GM21360 (cell line): ENCODE measurements at regions not wholly inside any gene's neighbourhood (a gene's known extent, or its start where the extent isn't known, plus 50 kb on each side); places are given as distances from the start of the nearest gene placed in this dataset.
A peak's percentile ranks its signal among the peaks of the same experiment; 100 is the strongest.
"Not testable (repeated sequence)": the region's sequence is repeated elsewhere in the genome, so short reads cannot be mapped to it uniquely, and the experiment has no call there.

Experiments used
- ATAC-seq: cut with Tn5 transposase; IDR thresholded peaks from one replicate; pipeline ENCODE4 v1.9.1; 2021; ENCODE audit warnings: mild to moderate bottlenecking, moderate library complexity; ENCODE audit not compliant: unreplicated experiment

DNA sequence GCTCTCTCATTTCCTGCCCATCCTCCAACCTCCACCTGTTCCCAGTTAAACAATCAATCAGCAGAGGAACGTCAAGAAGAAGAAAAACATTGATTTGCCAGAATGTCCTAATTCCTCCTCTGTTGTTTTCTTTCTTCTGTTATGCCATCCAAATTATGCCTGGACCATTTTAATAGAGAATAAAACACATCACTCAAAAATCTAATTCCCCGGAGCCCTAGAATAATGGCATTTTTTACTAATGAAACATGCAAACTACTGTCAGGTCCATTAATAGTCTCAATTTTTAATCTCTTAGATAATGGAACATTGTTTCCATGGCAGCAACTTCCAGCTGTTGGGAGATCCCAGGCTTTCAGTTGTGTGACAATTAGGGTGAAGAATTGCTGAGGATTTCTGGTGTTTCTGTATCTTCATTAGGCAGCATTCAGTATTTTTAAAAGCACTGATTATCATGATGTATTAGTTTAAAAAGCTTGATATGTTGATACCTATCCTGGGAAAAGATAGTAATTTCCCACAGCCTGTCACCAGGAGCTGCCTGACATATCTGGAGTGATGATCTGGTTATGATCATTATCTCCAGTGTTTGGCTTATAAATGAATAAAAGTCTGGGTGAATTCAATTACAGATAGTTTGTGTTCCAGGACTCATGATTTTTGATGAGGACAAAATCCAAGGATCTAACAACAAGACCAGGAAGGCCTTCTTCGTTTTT lies 209.8 kb downstream of the TPBG start:
- no peak for ATAC-seq

GRCh38 chr6:82576284-82576683 lies 212.7 kb downstream of the TPBG start:
- ATAC-seq, result no peak

DNA sequence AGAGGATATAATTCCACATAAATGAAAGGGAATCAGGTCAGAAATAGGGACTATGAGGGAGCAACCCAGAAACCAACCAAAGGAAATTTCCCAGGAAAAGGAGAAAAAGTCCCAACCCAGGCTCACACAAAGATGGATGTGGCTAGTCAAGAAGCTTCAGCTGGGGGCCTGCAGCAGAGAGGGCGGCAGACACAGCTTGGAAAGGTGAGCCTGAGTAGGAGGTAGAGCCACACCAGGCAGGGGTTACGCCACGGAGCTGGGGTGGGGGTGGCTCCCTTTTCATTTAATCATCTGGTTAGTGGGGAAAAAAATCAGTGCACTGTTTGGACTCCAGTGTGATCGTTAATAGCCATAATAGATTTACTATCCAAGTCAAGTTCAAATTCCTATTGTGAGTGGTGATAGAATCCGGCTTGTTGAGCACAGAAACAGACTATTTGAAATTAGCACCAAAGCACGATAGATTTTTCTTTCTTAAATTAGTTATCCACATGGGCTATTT lies 220.6 kb downstream of the TPBG start:
- ATAC-seq, result no peak

DNA sequence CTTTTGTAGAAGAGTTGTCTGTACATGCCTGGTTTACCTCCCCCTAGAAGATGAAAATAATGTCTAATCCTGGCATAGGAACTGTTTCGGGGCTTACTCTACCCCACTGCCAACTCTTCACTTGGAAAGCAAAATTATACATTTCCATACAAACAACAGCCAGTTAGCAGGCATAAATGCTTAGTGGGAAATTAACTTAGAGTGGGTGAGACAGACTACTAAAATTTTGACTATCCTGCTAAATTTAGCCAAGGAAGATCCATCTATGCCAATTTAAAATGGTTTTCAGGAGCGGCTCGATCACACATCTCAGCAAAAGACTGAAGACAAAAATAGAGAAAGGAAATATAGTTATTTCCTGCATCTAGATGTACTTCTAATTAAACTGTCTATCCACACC lies 221.2 kb downstream of the TPBG start:
- no peak for ATAC-seq

DNA sequence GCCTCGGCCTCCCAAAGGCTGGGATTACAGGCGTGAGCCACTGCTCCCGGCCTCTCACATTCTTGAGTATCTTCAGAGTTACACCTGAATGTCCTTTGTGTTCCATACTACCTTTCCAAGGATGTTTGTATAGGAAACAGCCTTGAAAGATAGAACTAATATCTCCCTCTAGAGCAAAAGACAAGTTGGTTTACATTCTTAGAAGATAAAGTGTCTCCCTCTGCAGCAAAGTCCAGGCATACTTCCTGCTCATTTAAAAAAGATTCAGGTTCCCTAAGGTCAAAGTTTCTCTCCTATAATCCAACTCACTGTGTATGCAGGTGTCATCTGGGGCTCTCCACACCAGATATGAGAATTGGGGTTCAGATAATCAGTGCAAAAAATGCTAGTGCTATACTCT lies 224.4 kb downstream of the TPBG start:
- no peak for ATAC-seq

DNA sequence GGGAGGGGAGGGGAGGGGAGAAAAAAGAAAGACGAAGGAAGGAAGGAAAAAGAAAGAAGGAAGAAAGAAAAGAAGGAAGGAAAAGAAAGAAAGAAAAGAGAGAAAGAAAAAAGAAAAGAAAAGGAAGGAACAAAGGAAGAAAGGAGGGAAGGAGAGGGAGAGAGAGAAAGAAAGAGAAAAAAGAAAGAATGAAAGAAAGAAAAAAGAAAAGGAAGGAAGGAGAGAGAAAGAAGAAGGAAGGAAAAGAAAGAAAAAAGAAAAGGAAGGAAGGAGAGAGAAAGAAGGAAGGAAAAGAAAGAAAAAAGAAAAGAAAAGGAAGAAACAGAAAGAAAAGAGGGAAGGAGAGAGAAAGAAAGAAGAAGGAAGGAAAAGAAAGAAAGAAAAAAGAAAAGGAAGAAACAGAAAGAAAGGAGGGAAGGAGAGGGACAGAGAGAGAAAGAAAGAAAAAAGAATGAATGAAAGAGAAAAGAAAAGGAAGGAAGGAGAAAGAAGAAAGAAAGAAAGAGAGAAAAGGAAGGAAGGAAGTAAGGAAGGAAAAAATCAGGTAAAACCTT lies 225.3 kb downstream of the TPBG start:
- ATAC-seq, result no peak

- peak; percentile 84 for ATAC-seq
Measured at GRCh38 chr6:82589509-82590206, 226.0 kb downstream of the TPBG start.

- no peak for ATAC-seq
Measured at GRCh38 chr6:82597201-82597600, 233.6 kb downstream of the TPBG start.

- no peak for ATAC-seq
Measured at GRCh38 chr6:82602776-82603175, 239.2 kb downstream of the TPBG start.

DNA sequence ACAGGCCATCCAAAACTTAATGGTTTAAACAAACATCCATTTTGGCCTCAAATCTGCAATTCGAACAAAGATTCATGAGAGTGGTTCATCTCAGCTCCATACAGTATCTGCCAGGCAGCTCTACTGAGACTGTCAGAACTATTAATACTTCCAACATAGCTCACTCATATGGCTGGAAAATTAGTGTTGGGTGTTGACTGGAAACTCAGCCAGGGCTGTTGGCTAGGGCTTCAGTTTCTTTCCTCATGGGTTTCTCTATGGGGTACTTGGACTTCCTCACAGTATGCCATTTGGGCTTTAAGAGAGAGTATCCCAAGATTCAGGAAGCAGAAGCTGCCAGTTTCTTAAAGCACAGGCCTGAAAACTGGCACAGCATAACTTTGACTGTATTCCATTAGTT lies 240.3 kb downstream of the TPBG start:
- no peak for ATAC-seq

- ATAC-seq, result no peak
Measured at GRCh38 chr6:82607998-82608725, 244.5 kb downstream of the TPBG start.

DNA sequence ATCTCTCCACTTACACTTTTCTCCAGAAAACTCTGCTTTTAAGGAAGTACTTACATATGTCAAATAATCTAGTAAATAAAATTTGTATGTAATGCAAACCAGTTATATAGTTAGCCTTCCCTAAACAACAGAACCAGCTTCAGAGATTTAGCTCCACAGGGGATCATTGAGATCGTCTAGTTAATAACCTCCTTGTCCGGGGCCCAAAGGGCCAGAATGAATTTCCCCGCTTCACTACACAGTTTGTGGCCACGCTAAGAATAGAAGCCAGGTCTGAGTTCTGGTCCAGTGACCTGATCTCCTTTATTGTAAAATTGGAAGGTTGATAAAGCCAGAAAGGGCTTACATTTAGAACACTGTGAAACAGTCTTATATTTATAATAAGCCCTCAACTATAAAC lies 245.2 kb downstream of the TPBG start:
- no peak for ATAC-seq

DNA sequence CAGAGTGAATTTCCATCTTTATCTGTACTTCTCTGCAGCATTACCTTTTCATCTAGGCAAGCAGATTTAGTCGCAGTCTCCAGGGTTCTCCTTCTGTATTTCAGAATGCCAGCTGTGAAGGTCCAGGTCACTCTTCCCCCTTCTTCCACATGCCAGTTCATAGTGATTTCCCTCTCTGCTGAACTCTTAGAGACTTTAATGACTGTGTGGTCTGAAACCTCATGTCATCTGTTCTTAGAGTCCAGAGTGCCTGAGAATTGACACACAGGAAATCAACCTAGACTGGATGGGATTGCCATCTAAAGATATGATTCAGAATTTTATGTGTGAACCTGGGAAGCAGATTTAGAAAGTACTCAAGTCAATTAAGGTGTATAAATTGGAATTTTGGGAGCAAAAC lies 248.1 kb downstream of the TPBG start:
- ATAC-seq, result no peak

DNA sequence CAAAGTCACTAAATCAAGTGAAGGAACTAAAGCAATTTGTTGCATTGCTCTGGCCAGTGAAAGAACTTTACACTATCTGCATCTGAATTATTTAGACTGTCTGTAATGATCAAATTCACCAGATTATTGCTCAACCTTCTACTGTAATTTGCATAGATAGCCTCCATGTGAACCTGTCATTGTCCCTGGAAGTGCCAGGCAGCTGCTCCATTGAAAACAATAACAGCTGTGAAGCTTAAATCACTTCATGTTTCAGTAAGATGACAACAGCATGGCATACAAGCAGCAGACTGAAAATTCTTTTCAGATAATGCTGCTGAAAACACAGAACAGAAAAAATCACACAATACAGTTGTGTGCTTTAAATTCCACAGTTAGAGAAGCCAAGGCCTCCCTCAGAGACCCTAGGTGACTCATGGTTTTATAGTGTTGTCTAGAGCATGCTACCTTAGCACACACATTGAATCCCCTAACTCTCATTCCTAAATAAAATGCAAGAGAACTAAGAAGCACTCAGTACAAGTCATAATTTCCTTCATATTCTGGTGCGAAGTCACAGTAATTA lies 248.9 kb downstream of the TPBG start:
- ATAC-seq, result no peak

- no peak for ATAC-seq
Measured at GRCh38 chr6:82614518-82614917, 250.9 kb downstream of the TPBG start.

GRCh38 chr6:82616386-82617028 lies 252.9 kb downstream of the TPBG start:
- ATAC-seq, result no peak

- no peak for ATAC-seq
Measured at GRCh38 chr6:82617648-82618047, 254.0 kb downstream of the TPBG start.

GRCh38 chr6:82619573-82619972 lies 256.0 kb downstream of the TPBG start:
- no peak for ATAC-seq

DNA sequence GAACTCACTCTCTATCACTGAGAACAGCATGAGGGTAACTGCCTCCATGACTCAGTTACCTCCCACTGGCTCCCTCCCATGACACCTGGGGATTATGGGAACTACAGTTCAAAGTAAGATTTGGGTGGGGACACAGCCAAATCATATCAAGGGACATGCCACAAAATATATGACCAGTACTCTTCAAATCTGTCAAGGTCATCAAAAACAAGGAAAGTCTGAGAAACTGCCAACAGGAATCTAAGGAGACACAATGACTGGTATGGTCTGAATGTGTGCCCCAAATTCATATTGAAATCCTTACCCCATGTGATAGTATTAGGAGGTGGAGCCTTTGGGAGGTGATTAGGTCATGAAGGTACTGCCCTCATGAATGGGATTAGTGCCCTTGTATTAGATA lies 258.8 kb downstream of the TPBG start:
- no peak for ATAC-seq

DNA sequence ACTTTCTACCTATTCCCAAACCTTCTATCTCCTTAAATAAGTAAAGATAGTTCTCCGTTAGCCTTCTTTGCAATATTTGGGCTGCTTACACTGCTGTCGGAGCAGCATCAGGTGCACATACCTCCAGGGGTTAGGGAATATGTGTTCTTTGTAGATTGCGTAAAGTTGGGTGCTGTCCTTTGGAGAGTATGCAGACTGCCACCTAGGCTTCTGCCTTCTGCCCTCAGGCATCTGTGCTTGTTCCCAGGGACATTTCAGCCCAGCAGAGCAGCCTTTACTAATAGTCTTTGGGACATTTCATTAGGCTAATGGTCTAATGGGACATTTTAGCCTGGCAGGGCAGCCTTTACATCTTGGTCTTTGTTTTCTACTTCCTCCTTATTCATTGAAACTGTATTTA lies 260.6 kb downstream of the TPBG start:
- ATAC-seq, result no peak

DNA sequence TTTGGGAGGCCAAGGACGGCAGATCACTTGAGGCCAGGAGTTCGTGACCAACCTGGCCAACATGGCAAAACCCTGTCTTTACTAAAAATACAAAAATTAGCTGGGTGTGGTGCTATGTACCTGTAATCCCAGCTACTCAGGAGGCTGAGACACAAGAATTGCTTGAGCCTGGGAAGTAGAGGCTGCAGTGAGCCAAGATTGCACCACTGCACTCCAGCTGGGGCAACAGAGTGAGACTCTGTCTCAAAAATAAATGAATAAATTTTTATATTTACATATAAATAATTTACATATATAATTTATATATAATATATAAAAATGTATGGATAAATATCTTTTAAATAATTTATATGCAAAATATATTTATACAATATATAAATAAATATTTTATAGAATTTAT lies 263.3 kb downstream of the TPBG start:
- not testable (repeated sequence) for ATAC-seq
